Forelimb muscle (tissue), 1 donor: ENCODE measurements at regions not wholly inside any gene's neighbourhood (a gene's known extent, or its start where the extent isn't known, plus 50 kb on each side); places are given as distances from the start of the nearest gene placed in this dataset.
"Not testable (repeated sequence)": the region's sequence is repeated elsewhere in the genome, so short reads cannot be mapped to it uniquely, and the experiment has no call there.

ENCODE experiments used
- DNase-seq: peaks from one replicate; pipeline ENCODE4 v3.0.0-alpha.2; 2013; ENCODE audit warnings: low read depth

GRCh38 chr15:93825682-93826081, 405.7 kb upstream of the MCTP2 start:
- no peak for DNase-seq

GRCh38 chr15:93823971-93824913, 407.1 kb upstream of the MCTP2 start:
- peak; percentile 83 for DNase-seq

GRCh38 chr15:93820566-93820965, 410.8 kb upstream of the MCTP2 start:
- DNase-seq: no peak

GRCh38 chr15:93819826-93820225, 411.5 kb upstream of the MCTP2 start:
- DNase-seq: no peak

- DNase-seq: no peak
These were observed 414.5 kb upstream of the MCTP2 start for GRCh38 chr15:93816815-93817214.

GRCh38 chr15:93811305-93811704, 420.1 kb upstream of the MCTP2 start:
- no peak for DNase-seq

- no peak for DNase-seq
These were observed 421.8 kb upstream of the MCTP2 start for GRCh38 chr15:93809516-93809915.

- peak; percentile 38 for DNase-seq
These were observed 427.8 kb upstream of the MCTP2 start for GRCh38 chr15:93803421-93804152.

- DNase-seq: no peak
These were observed 430.2 kb upstream of the MCTP2 start for GRCh38 chr15:93801206-93801605.

GRCh38 chr15:93800805-93801204, 430.6 kb upstream of the MCTP2 start:
- DNase-seq: no peak

- no peak for DNase-seq
These were observed 441.9 kb upstream of the MCTP2 start for GRCh38 chr15:93789441-93789840.

GRCh38 chr15:93780073-93780472, 451.3 kb upstream of the MCTP2 start:
- DNase-seq: no peak

- no peak for DNase-seq
These were observed 452.0 kb upstream of the MCTP2 start for GRCh38 chr15:93779341-93779740.

- DNase-seq: no peak
These were observed 459.9 kb upstream of the MCTP2 start for GRCh38 chr15:93771196-93772030.

GRCh38 chr15:93770788-93771187, 460.6 kb upstream of the MCTP2 start:
- DNase-seq: no peak

- DNase-seq: peak; percentile 17
These were observed 469.3 kb upstream of the MCTP2 start for GRCh38 chr15:93762036-93762435.

GRCh38 chr15:93759629-93760028, 471.7 kb upstream of the MCTP2 start:
- no peak for DNase-seq

GRCh38 chr15:93758824-93759223, 472.5 kb upstream of the MCTP2 start:
- no peak for DNase-seq

- DNase-seq: no peak
These were observed 482.7 kb upstream of the MCTP2 start for GRCh38 chr15:93748710-93749109.

- DNase-seq: not testable (repeated sequence)
These were observed 496.4 kb upstream of the MCTP2 start for GRCh38 chr15:93734976-93735375.

GRCh38 chr15:93730724-93731123, 500.6 kb upstream of the MCTP2 start:
- no peak for DNase-seq

- DNase-seq: no peak
These were observed 509.2 kb upstream of the MCTP2 start for GRCh38 chr15:93722165-93722564.
